HG03097 (cell line): ENCODE measurements at regions not wholly inside any gene's neighbourhood (a gene's known extent, or its start where the extent isn't known, plus 50 kb on each side); places are given as distances from the start of the nearest gene placed in this dataset.
"Not testable (repeated sequence)": the region's sequence is repeated elsewhere in the genome, so short reads cannot be mapped to it uniquely, and the experiment has no call there.

Source experiments
- ATAC-seq: cut with Tn5 transposase; IDR thresholded peaks from one replicate; pipeline ENCODE4 v1.9.1; 2021; ENCODE audit not compliant: unreplicated experiment, low FRiP score

GRCh38 chr7:159210581-159211235 is 66.0 kb upstream of the VIPR2 start:
- no peak for ATAC-seq

- no peak for ATAC-seq
Observed at GRCh38 chr7:159209429-159209828, 64.8 kb upstream of the VIPR2 start.

- no peak for ATAC-seq
Observed at GRCh38 chr7:159207951-159208350, 63.3 kb upstream of the VIPR2 start.

- ATAC-seq, result no peak
Observed at GRCh38 chr7:159207393-159207792, 62.7 kb upstream of the VIPR2 start.

GRCh38 chr7:159205833-159206232 is 61.2 kb upstream of the VIPR2 start:
- ATAC-seq, result no peak

- ATAC-seq, result no peak
Observed at GRCh38 chr7:159204664-159205063, 60.0 kb upstream of the VIPR2 start.

GRCh38 chr7:159203253-159203652 is 58.6 kb upstream of the VIPR2 start:
- not testable (repeated sequence) for ATAC-seq

GRCh38 chr7:159201722-159202330 is 57.2 kb upstream of the VIPR2 start:
- ATAC-seq, result no peak

- ATAC-seq, result no peak
Observed at GRCh38 chr7:159200421-159200820, 55.8 kb upstream of the VIPR2 start.

- no peak for ATAC-seq
Observed at GRCh38 chr7:159198016-159198724, 53.5 kb upstream of the VIPR2 start.

- peak; percentile 48 for ATAC-seq
Observed at GRCh38 chr7:159197066-159197975, 52.7 kb upstream of the VIPR2 start.

- ATAC-seq, result no peak
Observed at GRCh38 chr7:159196584-159196983, 51.9 kb upstream of the VIPR2 start.

- no peak for ATAC-seq
Observed at GRCh38 chr7:159195946-159196345, 51.3 kb upstream of the VIPR2 start.
